Adipocyte (in vitro differentiated cells): ENCODE measurements at regions not wholly inside any gene's neighbourhood (a gene's known extent, or its start where the extent isn't known, plus 50 kb on each side); places are given as distances from the start of the nearest gene placed in this dataset.
"Not testable (repeated sequence)": the region's sequence is repeated elsewhere in the genome, so short reads cannot be mapped to it uniquely, and the experiment has no call there.

ENCODE experiments used
- DNase-seq: peaks from one replicate; pipeline ENCODE4 v3.0.0-alpha.2; 2015; ENCODE audit warnings: low read depth
- H3K27me3 ChIP-seq: replicated peaks from 2 replicates; pipeline ENCODE4 v1.7.0; 2013; ENCODE audit warnings: mild to moderate bottlenecking, low read length, moderate library complexity; ENCODE audit not compliant: control insufficient read depth, insufficient read depth
- H3K36me3 ChIP-seq: 2 replicates; pipeline ENCODE4 v1.7.0; 2013; ENCODE audit warnings: low read length, mild to moderate bottlenecking, moderate library complexity; ENCODE audit not compliant: control insufficient read depth, insufficient read depth, severe bottlenecking
- H3K4me1 ChIP-seq: 2 replicates; pipeline ENCODE4 v1.7.0; 2013; ENCODE audit warnings: mild to moderate bottlenecking, low read length, moderate library complexity; ENCODE audit not compliant: control insufficient read depth, insufficient read depth
- H3K4me3 ChIP-seq: 2 replicates; pipeline ENCODE4 v1.7.0; 2013; ENCODE audit warnings: mild to moderate bottlenecking, low read length, moderate library complexity
- H3K9ac ChIP-seq: 2 replicates; pipeline ENCODE4 v1.7.0; 2013; ENCODE audit warnings: mild to moderate bottlenecking, low read length, moderate library complexity
- H3K9me3 ChIP-seq: 2 replicates; pipeline ENCODE4 v1.7.0; 2013; ENCODE audit warnings: mild to moderate bottlenecking, low read length, moderate library complexity; ENCODE audit not compliant: control insufficient read depth

- DNase-seq, result peak; percentile 44
- Histone ChIP-seq H3K27me3 (no peaks in the 10 kb centered on the region), H3K9ac (peak overlapping the region; percentile 61), H3K4me3 (peak overlapping the region; percentile 71), H3K36me3 (no peaks in the 10 kb centered on the region), H3K4me1 (peaks cover 57% of the 10 kb centered on the region), H3K9me3 (no peaks in the 10 kb centered on the region)
Measured at GRCh38 chr5:14036514-14036913, 92.0 kb upstream of the DNAH5 start.

GRCh38 chr5:14035859-14036503 lies 91.5 kb upstream of the DNAH5 start:
- no peaks in the 10 kb centered on the region for H3K36me3 ChIP-seq
- peak overlapping the region; percentile 61 for H3K9ac ChIP-seq
- H3K4me3 ChIP-seq, result peak overlapping the region; percentile 71
- H3K4me1 ChIP-seq, result peaks cover 57% of the 10 kb centered on the region
- no peaks in the 10 kb centered on the region for H3K27me3 ChIP-seq
- H3K9me3 ChIP-seq, result no peaks in the 10 kb centered on the region
- peak; percentile 95 for DNase-seq

- H3K9me3 ChIP-seq, result no peaks in the 10 kb centered on the region
- H3K27me3 ChIP-seq, result no peaks in the 10 kb centered on the region
- peak; percentile 12 for DNase-seq
- H3K4me3 ChIP-seq, result no peak overlapping the region
- H3K36me3 ChIP-seq, result no peaks in the 10 kb centered on the region
- peak overlapping the region; percentile 61 for H3K9ac ChIP-seq
- H3K4me1 ChIP-seq, result peaks cover 57% of the 10 kb centered on the region
Measured at GRCh38 chr5:14034963-14035362, 90.5 kb upstream of the DNAH5 start.

GRCh38 chr5:14032918-14033317 lies 88.4 kb upstream of the DNAH5 start:
- DNase-seq, result peak; percentile 3

GRCh38 chr5:14028938-14029584 lies 84.6 kb upstream of the DNAH5 start:
- no peaks in the 10 kb centered on the region for H3K36me3 ChIP-seq
- no peak overlapping the region for H3K4me3 ChIP-seq
- no peaks in the 10 kb centered on the region for H3K9me3 ChIP-seq
- H3K9ac ChIP-seq, result no peak overlapping the region
- H3K27me3 ChIP-seq, result no peaks in the 10 kb centered on the region
- no peak for DNase-seq
- peaks cover 19% of the 10 kb centered on the region for H3K4me1 ChIP-seq

More at GRCh38 chr5:14032918-14033317, 88.4 kb upstream of the DNAH5 start:
- Histone ChIP-seq H3K9ac (no peak overlapping the region), H3K4me1 (peaks cover 39% of the 10 kb centered on the region), H3K36me3 (no peaks in the 10 kb centered on the region), H3K9me3 (no peaks in the 10 kb centered on the region), H3K27me3 (no peaks in the 10 kb centered on the region), H3K4me3 (no peak overlapping the region)

GRCh38 chr5:14028188-14028587 lies 83.7 kb upstream of the DNAH5 start:
- Histone ChIP-seq H3K4me3 (no peak overlapping the region), H3K4me1 (peaks cover 17% of the 10 kb centered on the region), H3K36me3 (no peaks in the 10 kb centered on the region), H3K9ac (no peak overlapping the region), H3K9me3 (no peaks in the 10 kb centered on the region), H3K27me3 (no peaks in the 10 kb centered on the region)
- no peak for DNase-seq

GRCh38 chr5:14025569-14026286 lies 81.2 kb upstream of the DNAH5 start:
- Histone ChIP-seq H3K9me3 (no peaks in the 10 kb centered on the region), H3K9ac (no peak overlapping the region), H3K4me1 (peaks cover 8% of the 10 kb centered on the region), H3K4me3 (no peak overlapping the region), H3K36me3 (no peaks in the 10 kb centered on the region), H3K27me3 (no peaks in the 10 kb centered on the region)
- no peak for DNase-seq

GRCh38 chr5:14022971-14023370 lies 78.5 kb upstream of the DNAH5 start:
- no peak for DNase-seq
- no peaks in the 10 kb centered on the region for H3K9me3 ChIP-seq
- no peak overlapping the region for H3K4me3 ChIP-seq
- no peaks in the 10 kb centered on the region for H3K36me3 ChIP-seq
- H3K27me3 ChIP-seq, result no peaks in the 10 kb centered on the region
- no peak overlapping the region for H3K9ac ChIP-seq
- H3K4me1 ChIP-seq, result peaks cover 8% of the 10 kb centered on the region

- H3K4me1 ChIP-seq, H3K9ac ChIP-seq, H3K9me3 ChIP-seq, H3K4me3 ChIP-seq, DNase-seq, H3K27me3 ChIP-seq, H3K36me3 ChIP-seq: not testable (repeated sequence)
Measured at GRCh38 chr5:14020944-14021343, 76.5 kb upstream of the DNAH5 start.

- no peak overlapping the region for H3K4me3 ChIP-seq
- no peaks in the 10 kb centered on the region for H3K9me3 ChIP-seq
- no peaks in the 10 kb centered on the region for H3K4me1 ChIP-seq
- H3K27me3 ChIP-seq, result no peaks in the 10 kb centered on the region
- H3K36me3 ChIP-seq, result no peaks in the 10 kb centered on the region
- H3K9ac ChIP-seq, result no peak overlapping the region
- no peak for DNase-seq
Measured at GRCh38 chr5:14019768-14020290, 75.3 kb upstream of the DNAH5 start.

- no peaks in the 10 kb centered on the region for H3K27me3 ChIP-seq
Measured at GRCh38 chr5:14017904-14018303, 73.4 kb upstream of the DNAH5 start.

More at GRCh38 chr5:14017904-14018303, 73.4 kb upstream of the DNAH5 start:
- DNase-seq, result no peak
- Histone ChIP-seq H3K9ac (no peak overlapping the region), H3K9me3 (no peaks in the 10 kb centered on the region), H3K4me3 (no peak overlapping the region), H3K4me1 (no peaks in the 10 kb centered on the region), H3K36me3 (no peaks in the 10 kb centered on the region)
